ENCODE measurements at regions not wholly inside any gene's neighbourhood (a gene's known extent, or its start where the extent isn't known, plus 50 kb on each side); places are given as distances from the start of the nearest gene placed in this dataset.
"Not testable (repeated sequence)": the region's sequence is repeated elsewhere in the genome, so short reads cannot be mapped to it uniquely, and the experiment has no call there.

GRCh38 chr2:198296665-198297308 lies 492.4 kb downstream of the PLCL1 start:
- DNase-seq (ENCODE audit: low read depth): no peak

DNA sequence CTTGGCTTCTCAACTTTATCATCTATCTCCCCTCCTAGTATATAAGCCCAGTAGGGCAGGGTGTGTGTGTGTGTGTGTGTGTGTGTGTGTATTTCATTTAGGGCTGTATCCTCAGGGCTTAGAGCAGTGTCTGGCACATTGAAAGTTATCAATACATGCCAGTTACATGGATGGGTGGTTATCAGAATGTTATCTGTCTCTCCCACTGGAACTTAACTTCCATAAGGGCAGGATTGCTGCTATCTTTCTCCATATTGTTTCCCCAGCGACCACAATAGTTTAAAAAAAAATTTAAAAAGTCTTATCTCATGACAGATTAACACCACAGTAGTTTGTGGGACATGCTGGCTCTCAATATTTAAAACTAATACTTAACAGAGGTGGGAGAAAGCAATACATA lies 488.9 kb downstream of the PLCL1 start:
- DNase-seq (ENCODE audit: low read depth): no peak

DNA sequence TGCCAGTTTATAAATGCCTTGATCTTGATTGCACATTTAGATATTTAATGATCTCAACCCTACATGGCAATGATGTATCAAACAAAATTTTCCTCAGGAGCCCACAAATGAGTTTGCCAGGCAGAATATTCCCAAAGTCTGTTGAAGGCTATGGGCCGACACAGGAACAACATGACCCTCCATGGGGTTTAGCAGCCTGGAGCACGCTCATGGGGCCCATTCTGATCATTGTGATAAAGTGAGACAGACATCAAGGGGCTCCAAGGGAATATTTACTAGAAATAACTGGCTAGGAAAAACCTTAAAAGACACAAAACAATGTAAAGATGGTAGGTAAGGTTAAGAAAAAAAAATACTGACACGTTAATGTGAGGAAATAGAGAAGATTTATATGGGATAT lies 485.4 kb downstream of the PLCL1 start:
- no peak for DNase-seq (ENCODE audit: low read depth)

DNA sequence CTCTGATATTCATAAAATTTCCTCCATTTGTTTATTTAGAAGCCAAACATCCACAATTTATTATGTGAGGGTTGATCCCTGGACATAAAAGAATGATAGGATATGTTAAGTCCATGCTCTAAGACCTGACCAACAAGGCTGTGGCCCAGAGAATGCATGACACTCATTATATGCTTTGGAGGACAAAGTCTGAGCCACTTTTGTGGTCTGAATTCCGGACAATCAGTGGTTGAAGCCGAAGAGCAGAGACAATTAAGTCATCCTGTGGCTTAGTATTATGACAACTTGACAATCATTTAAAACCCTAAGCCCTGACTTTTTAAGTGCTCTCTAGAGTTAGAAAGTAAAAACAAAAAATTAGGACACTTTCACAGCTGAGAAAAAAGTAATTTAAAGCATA lies 483.3 kb downstream of the PLCL1 start:
- DNase-seq (ENCODE audit: low read depth): no peak

DNA sequence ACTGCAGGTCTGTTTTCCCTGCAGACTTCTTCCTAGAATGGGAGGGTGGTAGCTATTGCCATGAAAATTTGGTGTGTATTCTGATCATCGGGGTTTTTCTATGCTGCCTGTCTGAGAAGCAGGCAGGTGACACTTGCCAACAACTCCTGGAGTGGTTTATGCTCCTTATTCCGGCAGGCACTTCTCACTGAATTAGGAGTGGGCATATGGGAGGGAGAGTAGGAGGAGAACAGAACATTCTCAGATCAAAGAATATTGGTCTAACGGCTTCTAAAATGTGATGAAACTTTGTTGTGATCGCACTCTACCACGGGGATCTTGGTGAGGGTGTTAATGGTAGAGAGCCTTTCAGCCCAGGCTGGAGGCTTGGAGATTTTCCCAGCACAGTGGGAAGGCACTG lies 480.8 kb downstream of the PLCL1 start:
- no peak for DNase-seq (ENCODE audit: low read depth)

- DNase-seq (ENCODE audit: low read depth): no peak
These were observed 478.8 kb downstream of the PLCL1 start for GRCh38 chr2:198283146-198283545.

DNA sequence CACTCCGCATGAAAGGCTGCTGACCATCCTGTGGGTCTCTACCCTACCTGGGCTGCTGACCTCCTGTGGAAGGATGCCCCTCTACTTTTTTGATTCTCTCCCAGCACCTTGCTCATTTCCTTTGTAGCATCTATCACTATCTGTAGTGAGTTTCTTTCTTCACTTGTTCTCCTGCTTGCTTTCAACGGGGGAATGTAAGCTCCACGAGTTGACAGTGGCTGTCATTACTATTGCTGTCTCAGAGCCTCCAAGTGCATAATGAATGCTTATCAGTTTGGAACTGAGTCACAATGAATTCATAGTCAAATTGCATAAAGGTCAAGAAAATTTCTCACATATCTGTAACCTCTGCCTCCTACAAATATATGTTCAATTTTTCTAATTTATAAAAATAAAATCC lies 477.7 kb downstream of the PLCL1 start:
- no peak for DNase-seq (ENCODE audit: low read depth)

DNA sequence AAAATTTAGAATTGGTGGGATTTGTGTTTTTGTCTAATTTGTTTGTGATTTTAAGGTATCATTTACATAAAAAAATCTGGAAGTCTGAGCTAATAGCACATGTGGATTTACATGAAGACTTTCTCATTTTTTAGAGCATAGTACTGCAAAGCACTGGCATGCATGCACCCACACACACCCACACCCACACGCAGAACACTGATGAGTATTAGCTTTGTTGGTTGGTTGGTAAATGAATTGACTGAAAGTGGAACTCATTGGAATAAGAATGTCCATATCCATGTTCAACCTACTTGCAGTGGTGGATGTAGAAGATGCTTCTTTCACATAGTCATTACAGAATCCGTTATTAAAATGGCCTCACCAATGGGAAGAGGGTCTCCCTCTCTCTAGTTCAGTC lies 475.8 kb downstream of the PLCL1 start:
- DNase-seq (ENCODE audit: low read depth): no peak

DNA sequence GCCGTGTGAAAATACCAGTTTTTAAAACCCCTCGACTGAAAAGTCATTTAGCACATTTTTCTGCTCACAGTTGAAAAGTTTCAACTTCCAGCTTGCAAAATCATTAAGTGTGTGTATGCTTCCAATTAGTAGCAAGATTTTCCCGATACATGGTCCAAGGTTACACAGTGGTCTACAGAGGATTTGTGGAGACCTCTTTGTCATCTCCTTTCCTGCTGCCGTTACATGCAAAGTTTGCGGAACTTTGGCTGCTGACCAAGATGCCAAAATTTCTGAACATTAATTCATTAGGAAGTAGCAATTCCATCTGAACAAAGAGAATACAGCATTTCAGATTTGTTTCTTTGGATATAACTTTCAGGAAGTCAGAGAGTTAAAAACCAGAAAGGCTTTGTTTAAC lies 474.6 kb downstream of the PLCL1 start:
- DNase-seq (ENCODE audit: low read depth): no peak

GRCh38 chr2:198277181-198277580 lies 472.8 kb downstream of the PLCL1 start:
- no peak for DNase-seq (ENCODE audit: low read depth)

- no peak for DNase-seq (ENCODE audit: low read depth)
These were observed 469.3 kb downstream of the PLCL1 start for GRCh38 chr2:198273660-198274059.

DNA sequence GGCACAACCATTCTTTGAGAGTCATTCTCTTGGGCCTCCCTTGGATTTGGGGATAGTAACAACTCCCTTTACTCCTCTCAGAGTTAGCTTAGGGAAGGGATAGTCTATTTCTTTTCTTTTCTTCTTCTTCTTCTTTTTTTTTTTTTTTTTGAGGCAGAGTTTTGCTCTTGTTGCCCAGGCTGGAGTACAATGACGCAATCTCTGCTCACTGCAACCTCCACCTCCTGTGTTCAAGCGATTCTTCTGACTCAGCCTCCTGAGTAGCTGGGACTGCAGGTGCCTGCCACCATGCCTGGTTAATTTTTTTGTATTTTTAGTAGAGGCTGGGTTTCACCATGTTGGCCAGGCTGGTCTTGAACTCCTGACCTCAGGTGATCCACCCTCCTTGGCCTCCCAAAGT lies 465.8 kb downstream of the PLCL1 start:
- DNase-seq (ENCODE audit: low read depth): not testable (repeated sequence)

DNA sequence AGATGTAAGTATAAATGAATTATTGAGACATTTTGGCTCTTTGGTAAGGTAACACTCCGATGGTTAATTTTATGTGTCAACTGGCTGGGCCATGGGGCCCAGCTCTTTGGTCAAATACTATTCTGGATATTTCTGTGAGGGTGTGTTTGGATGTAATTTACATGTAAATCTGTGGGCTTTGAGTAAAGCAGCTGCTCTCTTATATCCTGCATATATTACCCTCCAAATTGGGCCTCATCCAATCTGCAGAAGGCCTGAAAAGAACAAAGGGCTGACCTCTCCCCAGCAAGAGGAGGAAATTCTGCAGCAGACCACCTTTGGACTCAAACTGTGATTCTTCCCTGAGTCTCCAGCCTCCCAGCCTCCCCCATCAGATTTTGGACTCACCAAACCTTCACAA lies 464.1 kb downstream of the PLCL1 start:
- DNase-seq (ENCODE audit: low read depth): no peak

DNA sequence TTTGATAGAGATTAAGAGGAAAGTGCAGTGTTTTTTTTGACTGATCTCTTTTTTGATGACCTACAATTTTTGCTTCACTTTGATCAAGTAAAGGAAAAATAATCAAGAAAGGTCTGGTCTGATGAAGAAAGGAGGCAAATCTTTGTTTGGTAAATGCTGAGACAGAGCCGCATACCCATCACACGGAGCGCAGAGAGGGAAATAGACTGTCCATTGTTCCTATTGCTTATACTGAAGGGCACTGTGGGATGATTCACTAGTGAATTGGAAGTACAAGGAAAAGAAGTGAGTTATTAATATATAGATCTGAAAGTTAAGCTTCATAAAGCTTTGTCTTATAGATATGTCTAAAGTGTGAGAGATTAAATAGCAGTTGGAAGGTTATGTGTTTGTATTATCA lies 455.1 kb downstream of the PLCL1 start:
- no peak for DNase-seq (ENCODE audit: low read depth)

DNA sequence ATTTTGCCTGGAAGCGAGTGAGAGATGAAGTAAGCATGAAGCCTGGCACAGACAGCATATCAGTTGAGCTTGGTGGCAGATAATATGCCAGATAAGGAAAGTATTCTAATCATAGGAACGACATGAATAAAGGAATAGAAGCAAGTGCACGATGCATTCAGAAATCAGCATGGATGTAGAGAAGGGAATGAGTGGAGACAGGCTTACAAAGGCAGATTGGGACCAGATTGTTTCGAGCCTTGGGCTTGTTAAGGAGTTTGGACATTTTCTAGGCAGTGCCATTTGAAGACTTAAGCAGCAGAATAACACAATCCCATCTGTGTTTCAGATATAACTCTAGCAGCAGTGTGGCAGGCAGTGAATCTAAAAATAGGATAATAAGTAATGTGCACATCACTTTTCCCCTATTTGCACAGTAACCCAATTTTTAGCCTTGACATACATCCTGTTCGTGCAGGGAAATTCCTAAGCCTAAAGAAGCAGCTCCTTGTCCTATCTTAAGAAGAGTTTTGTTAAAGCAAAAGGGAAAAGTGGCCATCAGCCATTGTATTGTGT lies 450.2 kb downstream of the PLCL1 start:
- no peak for DNase-seq (ENCODE audit: low read depth)

- no peak for DNase-seq (ENCODE audit: low read depth)
These were observed 449.6 kb downstream of the PLCL1 start for GRCh38 chr2:198253995-198254394.

DNA sequence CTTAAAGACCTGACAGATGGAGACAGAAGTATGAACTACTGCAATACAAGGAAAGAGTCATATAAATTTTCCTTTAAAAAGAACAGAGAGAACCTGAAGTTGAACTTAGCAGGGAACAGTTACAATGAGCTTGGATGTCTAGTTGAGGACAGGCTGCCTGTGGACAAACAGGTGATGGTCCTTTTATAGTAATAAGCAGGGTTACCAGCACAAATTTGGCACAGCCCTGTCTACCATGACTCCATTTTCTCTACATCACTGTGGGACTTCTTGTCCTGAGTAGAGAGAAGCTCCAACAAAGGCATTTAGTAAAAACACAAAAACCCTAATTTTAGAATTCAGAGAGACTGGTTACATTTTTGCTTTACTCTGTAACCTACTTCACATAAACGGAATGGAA lies 448.1 kb downstream of the PLCL1 start:
- DNase-seq (ENCODE audit: low read depth): no peak

DNA sequence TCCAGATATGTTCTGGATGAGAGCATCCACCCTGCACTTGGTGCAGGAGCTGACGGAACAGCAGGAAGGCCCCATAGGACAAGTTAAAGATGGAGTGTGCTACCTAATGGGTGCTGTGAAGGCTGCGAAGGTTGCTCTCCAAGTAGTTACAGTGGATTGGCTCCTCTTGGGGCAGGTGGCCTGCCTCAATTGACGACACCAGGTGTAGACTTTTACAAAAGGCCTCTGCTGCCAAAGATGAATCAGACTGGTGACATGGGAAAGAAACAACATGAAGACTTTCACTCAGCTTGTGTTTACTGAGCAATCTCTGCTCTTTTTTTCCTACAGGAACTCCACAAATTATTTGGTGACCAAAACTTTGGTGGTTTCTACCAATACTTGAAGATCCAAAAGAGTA lies 437.7 kb downstream of the PLCL1 start:
- DNase-seq (ENCODE audit: low read depth): no peak

DNA sequence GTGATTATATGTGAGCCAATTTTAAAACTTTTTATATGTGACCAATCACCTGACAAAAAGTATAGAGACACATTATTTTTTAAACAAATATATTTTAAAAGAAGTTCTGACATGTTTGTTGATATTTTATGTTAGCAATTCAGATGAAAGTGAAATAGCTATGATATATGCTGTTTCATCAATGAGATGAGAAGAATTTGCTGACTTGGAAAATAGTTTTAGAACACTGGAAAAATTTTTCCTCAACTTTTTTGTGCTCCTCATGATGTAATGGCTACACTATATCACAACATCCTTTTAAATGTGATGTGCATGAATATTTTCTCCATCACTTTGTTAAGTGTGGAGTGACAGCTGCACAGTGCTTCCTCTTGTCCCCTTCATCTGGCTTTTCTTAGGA lies 434.0 kb downstream of the PLCL1 start:
- no peak for DNase-seq (ENCODE audit: low read depth)

GRCh38 chr2:198236338-198236737 lies 431.9 kb downstream of the PLCL1 start:
- DNase-seq (ENCODE audit: low read depth): no peak

GRCh38 chr2:198232281-198232680 lies 427.9 kb downstream of the PLCL1 start:
- DNase-seq (ENCODE audit: low read depth): no peak

DNA sequence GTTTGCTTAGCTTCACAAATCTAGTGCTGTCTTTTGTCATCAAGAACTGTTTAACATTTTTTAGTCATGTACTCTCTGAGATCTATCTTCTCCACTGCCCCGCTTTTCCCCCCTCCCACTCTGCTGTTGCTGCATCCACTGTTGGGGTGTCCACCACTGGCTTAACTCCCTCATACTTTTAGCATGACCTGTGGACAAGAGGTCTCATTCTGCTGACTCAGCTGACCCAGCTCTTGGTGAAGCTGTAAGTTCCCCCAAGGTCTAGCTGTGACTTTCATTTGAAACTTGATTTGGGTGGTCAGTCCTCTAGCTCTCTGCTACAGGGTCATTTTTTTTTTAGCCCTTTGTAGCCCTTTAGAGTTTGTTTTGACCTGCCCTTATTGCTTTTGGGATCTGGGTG lies 427.2 kb downstream of the PLCL1 start:
- no peak for DNase-seq (ENCODE audit: low read depth)

GRCh38 chr2:198220763-198221610 lies 416.6 kb downstream of the PLCL1 start:
- DNase-seq (ENCODE audit: low read depth): no peak

- DNase-seq (ENCODE audit: low read depth): no peak
These were observed 414.9 kb downstream of the PLCL1 start for GRCh38 chr2:198219292-198219691.
